Kidney (tissue), 13 donors: ENCODE measurements at regions not wholly inside any gene's neighbourhood (a gene's known extent, or its start where the extent isn't known, plus 50 kb on each side); places are given as distances from the start of the nearest gene placed in this dataset.

Source experiments
- DNase-seq, 5 donors: peaks; one replicate each; pipeline ENCODE4 v3.0.0-alpha.2; 2013 to 2020
- FAIRE-seq: peaks from 2 replicates; lab custom pipeline; 2012; peaks lifted over from hg19 to GRCh38; lab: Jason Lieb, UNC
- H3K27ac ChIP-seq, 2 donors: one replicate each; pipeline ENCODE4 v1.7.0; 2013; ENCODE audit warnings: low read depth in 2 of 2, low read length in 2 of 2, inconsistent platforms in 1 of 2
- H3K27me3 ChIP-seq: one replicate; pipeline ENCODE4 v1.7.1; 2013; ENCODE audit warnings: low read length, inconsistent platforms; ENCODE audit not compliant: control insufficient read depth, insufficient read depth
- H3K36me3 ChIP-seq, 3 donors: one replicate each; pipeline versions ENCODE4 v1.7.0 to v1.7.1; 2013; ENCODE audit warnings: low read length in 3 of 3, control low read depth in 1 of 3, inconsistent platforms in 1 of 3; ENCODE audit not compliant: insufficient read depth in 3 of 3, control insufficient read depth in 2 of 3
- H3K4me1 ChIP-seq, 3 donors: one replicate each; pipeline versions ENCODE4 v1.7.0 to v1.7.1; 2013; ENCODE audit warnings: low read length in 3 of 3, inconsistent platforms in 1 of 3, low read depth in 1 of 3; ENCODE audit not compliant: control insufficient read depth in 2 of 3, insufficient read depth in 2 of 3
- H3K4me3 ChIP-seq, 3 donors: one replicate each; pipeline versions ENCODE4 v1.7.0 to v1.8.1; 2013; ENCODE audit warnings: low read length in 3 of 3, control low read depth in 1 of 3, inconsistent platforms in 1 of 3
- H3K9ac ChIP-seq, 3 donors: one replicate each; pipeline versions ENCODE4 v1.7.0 to v1.7.1; 2013; ENCODE audit warnings: low read length in 3 of 3, control low read depth in 1 of 3, inconsistent platforms in 1 of 3
- H3K9me3 ChIP-seq, 3 donors: one replicate each; pipeline versions ENCODE4 v1.7.0 to v1.7.1; 2013; ENCODE audit warnings: low read length in 3 of 3, control low read depth in 1 of 3, inconsistent platforms in 1 of 3; ENCODE audit not compliant: control insufficient read depth in 2 of 3, insufficient read depth in 1 of 3
- intact Hi-C: fragments of 100-400 bp; cut with DNase I; formaldehyde crosslinking; loops from one replicate; pipeline ENCODE4 v1.11.1; 2022
- TF ChIP-seq, protein P1 (sequence below): IDR thresholded peaks from 3 replicates; pipeline ENCODE4 v1.5.1; 2012; ENCODE audit warnings: mild to moderate bottlenecking, moderate library complexity, borderline replicate concordance; ENCODE audit not compliant: insufficient read depth; ENCODE audit errors: extremely low read depth
- donor health status: control.
- donor health status: control.
- donor health status: control.
- donor health status: control.
- donor health status: control.
- donor health status: DM: yes; HTN: yes; CAD: no.
- donor health status: Normal renal cell carcinoma (clear cell type).

DNA sequence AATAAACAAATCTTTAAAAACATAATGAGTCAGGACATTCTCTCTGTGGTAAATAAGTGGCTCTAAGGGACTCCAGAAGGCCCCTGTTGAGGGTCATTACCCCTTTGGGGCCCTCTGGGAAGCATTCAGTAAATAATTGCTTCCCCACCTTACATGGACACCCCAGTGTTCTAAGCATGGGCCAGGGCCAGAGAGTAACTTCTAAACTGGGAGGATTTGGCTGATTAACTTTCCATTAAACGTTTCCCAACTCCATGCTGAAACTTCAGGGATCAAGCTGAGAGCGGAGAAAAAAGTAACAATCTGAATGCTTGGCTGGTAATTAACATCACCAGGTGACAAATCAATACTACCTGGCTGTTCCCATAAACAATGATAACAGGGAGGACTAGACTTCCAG is 783.9 kb upstream of the LRRC4C start:
- no peaks in the 10 kb centered on the region for H3K9me3 ChIP-seq
- peak in 2 of 5 donors; percentile 9 to 11 for DNase-seq
- TF ChIP-seq, protein P1, sequence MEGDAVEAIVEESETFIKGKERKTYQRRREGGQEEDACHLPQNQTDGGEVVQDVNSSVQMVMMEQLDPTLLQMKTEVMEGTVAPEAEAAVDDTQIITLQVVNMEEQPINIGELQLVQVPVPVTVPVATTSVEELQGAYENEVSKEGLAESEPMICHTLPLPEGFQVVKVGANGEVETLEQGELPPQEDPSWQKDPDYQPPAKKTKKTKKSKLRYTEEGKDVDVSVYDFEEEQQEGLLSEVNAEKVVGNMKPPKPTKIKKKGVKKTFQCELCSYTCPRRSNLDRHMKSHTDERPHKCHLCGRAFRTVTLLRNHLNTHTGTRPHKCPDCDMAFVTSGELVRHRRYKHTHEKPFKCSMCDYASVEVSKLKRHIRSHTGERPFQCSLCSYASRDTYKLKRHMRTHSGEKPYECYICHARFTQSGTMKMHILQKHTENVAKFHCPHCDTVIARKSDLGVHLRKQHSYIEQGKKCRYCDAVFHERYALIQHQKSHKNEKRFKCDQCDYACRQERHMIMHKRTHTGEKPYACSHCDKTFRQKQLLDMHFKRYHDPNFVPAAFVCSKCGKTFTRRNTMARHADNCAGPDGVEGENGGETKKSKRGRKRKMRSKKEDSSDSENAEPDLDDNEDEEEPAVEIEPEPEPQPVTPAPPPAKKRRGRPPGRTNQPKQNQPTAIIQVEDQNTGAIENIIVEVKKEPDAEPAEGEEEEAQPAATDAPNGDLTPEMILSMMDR = no peak
- intact Hi-C loops = no loop called here
- no peaks in the 10 kb centered on the region for H3K36me3 ChIP-seq
- no peak overlapping the region for H3K9ac ChIP-seq
- H3K27ac ChIP-seq = no peak overlapping the region
- H3K4me3 ChIP-seq = no peak overlapping the region
- FAIRE-seq = no peak
- no peaks in the 10 kb centered on the region for H3K27me3 ChIP-seq
- H3K4me1 ChIP-seq = no peaks in the 10 kb centered on the region

DNA sequence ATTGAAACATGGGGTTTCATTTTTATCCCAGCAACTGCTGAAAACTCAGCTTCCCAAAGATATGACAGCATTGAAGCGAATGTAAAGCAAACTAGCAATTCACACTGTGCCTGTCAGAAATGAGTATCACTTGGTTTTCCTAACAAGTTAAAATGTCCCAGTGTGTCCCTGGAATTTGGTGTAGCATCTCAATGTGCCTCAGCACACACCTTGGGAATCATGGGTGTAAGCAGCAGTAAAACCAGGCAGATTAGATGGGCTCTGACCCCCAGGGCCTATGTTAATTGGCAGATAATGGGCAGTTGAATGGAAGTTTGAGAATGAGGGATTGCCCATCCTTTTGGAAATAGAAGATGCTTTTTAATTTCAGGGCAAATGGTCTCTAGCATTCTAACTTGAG is 784.9 kb upstream of the LRRC4C start:
- H3K9ac ChIP-seq = no peak overlapping the region
- H3K4me1 ChIP-seq = no peaks in the 10 kb centered on the region
- TF ChIP-seq, protein P1 = no peak
- DNase-seq (no peak), FAIRE-seq (no peak)
- intact Hi-C loops = no loop called here
- H3K36me3 ChIP-seq = no peaks in the 10 kb centered on the region
- H3K9me3 ChIP-seq = no peaks in the 10 kb centered on the region
- no peak overlapping the region for H3K27ac ChIP-seq
- no peaks in the 10 kb centered on the region for H3K27me3 ChIP-seq
- H3K4me3 ChIP-seq = no peak overlapping the region

DNA sequence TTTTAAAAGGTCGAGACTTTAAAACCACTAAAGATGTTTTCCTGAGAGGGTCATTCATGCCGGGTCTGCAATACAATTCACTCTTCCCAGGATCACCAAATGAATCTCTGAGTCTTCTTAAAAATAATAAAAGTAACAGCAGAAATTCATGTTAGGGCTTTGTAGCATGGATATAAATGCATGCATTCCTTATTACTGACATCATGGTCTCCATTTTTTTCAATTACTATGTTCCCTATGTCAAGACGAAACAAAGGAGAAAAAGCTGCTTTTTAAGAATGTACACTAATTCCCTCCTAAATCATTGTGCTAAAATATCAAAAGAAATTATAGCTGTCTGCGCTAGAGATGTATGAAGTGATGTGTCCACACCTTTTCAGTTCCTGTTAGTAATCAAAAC is 789.9 kb upstream of the LRRC4C start:
- TF ChIP-seq, protein P1 = no peak
- no peaks in the 10 kb centered on the region for H3K36me3 ChIP-seq
- no peak overlapping the region for H3K4me3 ChIP-seq
- DNase-seq = no peak
- no peak for FAIRE-seq
- H3K27ac ChIP-seq = no peak overlapping the region
- H3K27me3 ChIP-seq = no peaks in the 10 kb centered on the region
- no peak overlapping the region for H3K9ac ChIP-seq
- intact Hi-C loops = no loop called here
- no peaks in the 10 kb centered on the region for H3K4me1 ChIP-seq
- H3K9me3 ChIP-seq = no peaks in the 10 kb centered on the region

DNA sequence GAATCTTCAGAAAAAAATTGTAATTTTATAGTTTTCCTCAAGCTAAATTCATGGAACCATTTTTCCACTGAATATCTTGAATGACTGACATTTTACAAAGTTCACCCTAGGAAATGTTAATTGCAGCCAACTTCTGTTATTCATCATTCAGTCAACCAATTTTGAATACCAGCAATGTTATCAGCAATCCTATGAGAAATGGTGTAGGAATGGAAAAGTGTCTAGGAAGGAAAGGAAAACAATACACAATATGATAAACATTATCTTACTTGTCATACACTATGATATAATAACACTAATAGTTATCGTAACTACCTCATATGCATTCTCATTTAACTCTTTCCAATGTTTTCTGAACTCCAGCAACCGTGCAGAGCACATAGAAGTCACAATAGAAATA is 790.5 kb upstream of the LRRC4C start:
- no peaks in the 10 kb centered on the region for H3K36me3 ChIP-seq
- H3K27ac ChIP-seq = no peak overlapping the region
- no peak overlapping the region for H3K4me3 ChIP-seq
- no peaks in the 10 kb centered on the region for H3K9me3 ChIP-seq
- H3K4me1 ChIP-seq = no peaks in the 10 kb centered on the region
- FAIRE-seq (no peak), DNase-seq (no peak)
- H3K27me3 ChIP-seq = no peaks in the 10 kb centered on the region
- H3K9ac ChIP-seq = no peak overlapping the region
- TF ChIP-seq, protein P1 = no peak
- intact Hi-C loops = no loop called here
